ENCODE measurements at regions not wholly inside any gene's neighbourhood (a gene's known extent, or its start where the extent isn't known, plus 50 kb on each side); places are given as distances from the start of the nearest gene placed in this dataset.

GRCh38 chr1:206415942-206416341 is 54.3 kb upstream of the IKBKE start:
- peak; percentile 83 for DNase-seq

GRCh38 chr1:206417774-206418614 is 52.3 kb upstream of the IKBKE start:
- no peak for DNase-seq

GRCh38 chr1:206419250-206419649 is 51.0 kb upstream of the IKBKE start:
- peak; percentile 10 for DNase-seq

GRCh38 chr1:206419783-206420182 is 50.5 kb upstream of the IKBKE start:
- no peak for DNase-seq

- DNase-seq, result no peak
Observed at GRCh38 chr1:206420471-206420870, 49.8 kb upstream of the IKBKE start.

Measured in NCI-H69 (cell line).